GM23338 (cell line): ENCODE measurements at regions not wholly inside any gene's neighbourhood (a gene's known extent, or its start where the extent isn't known, plus 50 kb on each side); places are given as distances from the start of the nearest gene placed in this dataset.

Experiments used
- CTCF ChIP-seq, 2 experiments: fragments of 200-600 bp in 1 of 2; sonication (generic) in 1 of 2; conservative IDR thresholded peaks; 2 replicates each; pipeline versions ENCODE4 v1.5.1 to v1.6.1; 2016 to 2017; ENCODE audit warnings: antibody characterized with exemption in 2 of 2, low read depth in 2 of 2, mild to moderate bottlenecking in 2 of 2, moderate library complexity in 1 of 2
- EZH2 ChIP-seq: fragments of 200-600 bp; sonication (generic); IDR thresholded peaks from one replicate; pipeline ENCODE4 v1.8.0; 2017; ENCODE audit warnings: antibody characterized with exemption, mild to moderate bottlenecking, low read depth; ENCODE audit not compliant: unreplicated experiment
- POLR2AphosphoS5 ChIP-seq: IDR thresholded peaks from 2 replicates; pipeline ENCODE4 v1.6.1; 2016; ENCODE audit warnings: antibody characterized with exemption, low read depth
- REST ChIP-seq: IDR thresholded peaks from one replicate; pipeline ENCODE4 v1.6.1; 2018; ENCODE audit warnings: antibody characterized with exemption; ENCODE audit not compliant: unreplicated experiment

GRCh38 chr15:46034755-46035154, 399.9 kb downstream of the SQOR start:
- no peak for TF ChIP-seq CTCF (conservative IDR thresholded peaks at IDR 0.05; ENCODE audit: low read depth in 2 of 2)
- no peak for TF ChIP-seq POLR2AphosphoS5
- TF ChIP-seq EZH2, result no peak
- TF ChIP-seq REST, result no peak
